Tibial nerve (tissue), 4 donors: ENCODE measurements at regions not wholly inside any gene's neighbourhood (a gene's known extent, or its start where the extent isn't known, plus 50 kb on each side); places are given as distances from the start of the nearest gene placed in this dataset.

Experiments
- CTCF ChIP-seq, 5 experiments: fragments of 200-600 bp in 3 of 5; fragments of 450-650 bp in 2 of 5; sonication (generic) in 3 of 5; IDR thresholded peaks; one replicate each; pipeline ENCODE4 v1.5.1; 2016 to 2019; ENCODE audit warnings: antibody characterized with exemption in 5 of 5, mild to moderate bottlenecking in 3 of 5, moderate library complexity in 2 of 5
- EP300 ChIP-seq, 2 donors: sonication (generic); formaldehyde crosslinking; IDR thresholded peaks; one replicate each; pipeline ENCODE4 v1.6.1; 2017; ENCODE audit warnings: antibody characterized with exemption in 2 of 2, mild to moderate bottlenecking in 1 of 2
- POLR2A ChIP-seq, 2 donors: fragments of 450-650 bp; IDR thresholded peaks; one replicate each; pipeline ENCODE4 v1.6.1; 2017; ENCODE audit warnings: antibody characterized with exemption in 2 of 2, mild to moderate bottlenecking in 2 of 2, moderate library complexity in 2 of 2

DNA sequence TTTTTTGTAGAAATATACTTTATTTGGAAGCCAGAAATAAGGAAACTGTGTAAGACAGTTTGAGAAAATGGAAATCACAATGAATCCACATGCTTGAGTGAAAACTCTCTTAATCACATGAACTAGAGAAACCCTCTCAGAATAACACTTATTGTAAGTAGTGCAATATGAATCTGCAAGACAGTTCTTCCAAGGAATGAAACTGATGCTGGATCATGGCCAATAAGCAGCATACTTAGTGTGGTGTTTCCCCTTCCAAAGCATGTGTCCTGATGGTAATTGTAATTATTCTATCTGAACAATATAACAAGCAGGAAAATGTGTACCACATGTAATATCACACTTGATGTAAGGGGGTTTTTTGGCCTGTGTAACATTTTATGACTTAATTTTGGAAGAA, 1870.5 kb upstream of the TENM3 start:
- no peak for TF ChIP-seq POLR2A (IDR thresholded peaks at IDR 0.05)
- no peak for TF ChIP-seq CTCF (IDR thresholded peaks at IDR 0.05)
- no peak for TF ChIP-seq EP300 (IDR thresholded peaks at IDR 0.05)
